ENCODE measurements at regions not wholly inside any gene's neighbourhood (a gene's known extent, or its start where the extent isn't known, plus 50 kb on each side); places are given as distances from the start of the nearest gene placed in this dataset.

DNA sequence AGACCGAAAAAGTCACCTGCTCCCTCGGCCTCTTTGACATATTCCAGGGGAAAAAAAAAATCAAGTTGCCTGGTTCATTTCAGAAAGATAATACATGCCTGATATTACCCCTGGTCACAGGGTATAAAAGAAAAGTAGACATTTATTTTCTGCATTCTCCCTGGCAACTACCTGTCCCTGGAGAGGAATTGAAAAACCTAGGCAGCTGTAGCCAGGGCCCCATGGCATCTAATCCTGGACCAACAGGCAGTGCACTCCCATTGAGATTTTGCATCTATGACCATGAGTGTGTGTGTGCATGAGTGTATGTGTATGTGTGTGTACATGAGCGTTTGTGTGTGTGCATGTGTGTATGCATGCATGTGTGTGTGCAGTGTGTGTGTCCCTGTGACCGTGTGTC is 338.2 kb upstream of the PFKP start:
- DNase-seq (ENCODE audit: low spot score in 2 of 2): no peak
- Histone ChIP-seq H3K27me3 (peaks cover 0 to 11% of the 10 kb centered on the region in 2 donors), H3K4me1 (no peaks in the 10 kb centered on the region), H3K9me3 (peaks cover 0 to 6% of the 10 kb centered on the region in 2 donors), H3K27ac (no peak overlapping the region), H3K36me3 (no peaks in the 10 kb centered on the region), H3K4me3 (no peak overlapping the region)
- intact Hi-C loops (cut with DNase I; ENCODE audit: low total_unique reads): no loop called here
- TF ChIP-seq POLR2AphosphoS5 (IDR thresholded peaks at IDR 0.05): no peak
- TF ChIP-seq, protein P1, sequence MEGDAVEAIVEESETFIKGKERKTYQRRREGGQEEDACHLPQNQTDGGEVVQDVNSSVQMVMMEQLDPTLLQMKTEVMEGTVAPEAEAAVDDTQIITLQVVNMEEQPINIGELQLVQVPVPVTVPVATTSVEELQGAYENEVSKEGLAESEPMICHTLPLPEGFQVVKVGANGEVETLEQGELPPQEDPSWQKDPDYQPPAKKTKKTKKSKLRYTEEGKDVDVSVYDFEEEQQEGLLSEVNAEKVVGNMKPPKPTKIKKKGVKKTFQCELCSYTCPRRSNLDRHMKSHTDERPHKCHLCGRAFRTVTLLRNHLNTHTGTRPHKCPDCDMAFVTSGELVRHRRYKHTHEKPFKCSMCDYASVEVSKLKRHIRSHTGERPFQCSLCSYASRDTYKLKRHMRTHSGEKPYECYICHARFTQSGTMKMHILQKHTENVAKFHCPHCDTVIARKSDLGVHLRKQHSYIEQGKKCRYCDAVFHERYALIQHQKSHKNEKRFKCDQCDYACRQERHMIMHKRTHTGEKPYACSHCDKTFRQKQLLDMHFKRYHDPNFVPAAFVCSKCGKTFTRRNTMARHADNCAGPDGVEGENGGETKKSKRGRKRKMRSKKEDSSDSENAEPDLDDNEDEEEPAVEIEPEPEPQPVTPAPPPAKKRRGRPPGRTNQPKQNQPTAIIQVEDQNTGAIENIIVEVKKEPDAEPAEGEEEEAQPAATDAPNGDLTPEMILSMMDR (IDR thresholded peaks at IDR 0.05): no peak
- no peak for TF ChIP-seq POLR2A (IDR thresholded peaks at IDR 0.05)

DNA sequence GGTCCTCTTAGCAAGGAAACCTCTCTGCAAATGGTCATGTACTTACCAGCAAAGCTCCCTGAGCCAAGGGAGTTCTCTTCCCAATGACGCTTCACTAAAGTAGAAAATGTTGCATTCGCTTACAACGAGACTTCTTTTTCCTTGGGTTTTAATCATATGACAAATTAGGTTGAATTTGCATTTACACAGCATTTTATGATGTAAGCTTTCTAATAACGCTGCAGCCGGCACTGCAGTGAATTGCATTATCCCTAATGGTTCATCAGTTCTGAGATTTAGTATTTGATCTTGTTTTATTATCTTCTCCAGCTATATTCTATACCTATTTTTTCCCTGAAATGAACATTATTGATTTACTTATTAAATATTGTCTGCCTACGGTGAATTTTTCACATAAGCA is 339.3 kb upstream of the PFKP start:
- DNase-seq (ENCODE audit: low spot score in 2 of 2): no peak
- H3K4me1 ChIP-seq: no peaks in the 10 kb centered on the region
- H3K27me3 ChIP-seq: peaks cover 0 to 9% of the 10 kb centered on the region in 2 donors
- intact Hi-C loops (cut with DNase I; ENCODE audit: low total_unique reads): no loop called here
- no peak overlapping the region for H3K27ac ChIP-seq
- no peak overlapping the region for H3K4me3 ChIP-seq
- no peaks in the 10 kb centered on the region for H3K36me3 ChIP-seq
- H3K9me3 ChIP-seq: peaks cover 0 to 6% of the 10 kb centered on the region in 2 donors
- TF ChIP-seq POLR2A (IDR thresholded peaks at IDR 0.05) (no peak), POLR2AphosphoS5 (IDR thresholded peaks at IDR 0.05) (no peak)
- TF ChIP-seq, protein P1 (IDR thresholded peaks at IDR 0.05): no peak

DNA sequence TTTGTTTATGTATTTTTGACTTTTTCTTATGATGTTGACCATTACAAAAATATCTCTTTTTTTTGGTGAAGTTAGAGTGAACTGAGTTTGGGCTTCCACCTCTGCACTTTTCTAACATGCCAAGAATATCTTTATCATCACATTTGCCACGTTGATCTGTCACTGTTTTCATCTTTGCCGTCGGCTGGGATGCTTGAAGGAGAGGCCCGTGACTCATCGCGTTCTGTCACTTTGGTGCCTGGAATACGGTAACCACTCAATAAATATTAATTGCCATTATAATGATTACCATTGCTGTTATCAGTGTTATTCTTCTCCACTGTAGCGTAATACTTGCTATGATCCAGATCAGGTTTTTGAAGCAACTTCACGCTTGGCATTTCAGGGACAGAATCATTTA is 350.8 kb upstream of the PFKP start:
- no peak overlapping the region for H3K27ac ChIP-seq
- no peak overlapping the region for H3K4me3 ChIP-seq
- H3K36me3 ChIP-seq: no peaks in the 10 kb centered on the region
- no peaks in the 10 kb centered on the region for H3K9me3 ChIP-seq
- no peaks in the 10 kb centered on the region for H3K4me1 ChIP-seq
- intact Hi-C loops (cut with DNase I; ENCODE audit: low total_unique reads): no loop called here
- no peak for DNase-seq (ENCODE audit: low spot score in 2 of 2)
- H3K27me3 ChIP-seq: peaks cover 0 to 11% of the 10 kb centered on the region in 2 donors
- TF ChIP-seq, protein P1 (IDR thresholded peaks at IDR 0.05): no peak

DNA sequence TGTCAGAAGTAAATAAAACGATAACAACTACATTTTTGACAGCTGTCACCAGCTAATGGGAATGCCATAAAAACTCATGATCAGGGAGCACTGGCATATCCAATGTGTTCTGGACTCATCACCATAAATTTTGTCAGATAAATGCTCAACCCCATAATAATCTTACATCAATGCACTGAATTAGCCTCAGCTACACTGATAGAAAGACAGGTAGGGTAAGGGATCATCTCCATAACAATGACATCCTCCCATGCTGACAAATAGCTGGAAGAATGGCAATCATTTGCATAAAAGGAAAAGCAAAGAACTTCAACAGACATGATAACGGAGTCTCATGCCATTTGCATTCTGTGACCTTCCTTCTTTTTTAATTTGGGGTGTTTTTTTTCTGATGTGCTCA is 352.8 kb upstream of the PFKP start:
- no peaks in the 10 kb centered on the region for H3K36me3 ChIP-seq
- peaks cover 0 to 13% of the 10 kb centered on the region in 2 donors for H3K9me3 ChIP-seq
- H3K27ac ChIP-seq: no peak overlapping the region
- TF ChIP-seq POLR2AphosphoS5 (IDR thresholded peaks at IDR 0.05) (no peak), POLR2A (IDR thresholded peaks at IDR 0.05) (no peak)
- TF ChIP-seq, protein P1 (IDR thresholded peaks at IDR 0.05): no peak
- intact Hi-C loops (cut with DNase I; ENCODE audit: low total_unique reads): no loop called here
- H3K4me3 ChIP-seq: no peak overlapping the region
- no peak for DNase-seq (ENCODE audit: low spot score in 2 of 2)
- H3K4me1 ChIP-seq: no peaks in the 10 kb centered on the region
- H3K27me3 ChIP-seq: peaks cover 0 to 11% of the 10 kb centered on the region in 2 donors

DNA sequence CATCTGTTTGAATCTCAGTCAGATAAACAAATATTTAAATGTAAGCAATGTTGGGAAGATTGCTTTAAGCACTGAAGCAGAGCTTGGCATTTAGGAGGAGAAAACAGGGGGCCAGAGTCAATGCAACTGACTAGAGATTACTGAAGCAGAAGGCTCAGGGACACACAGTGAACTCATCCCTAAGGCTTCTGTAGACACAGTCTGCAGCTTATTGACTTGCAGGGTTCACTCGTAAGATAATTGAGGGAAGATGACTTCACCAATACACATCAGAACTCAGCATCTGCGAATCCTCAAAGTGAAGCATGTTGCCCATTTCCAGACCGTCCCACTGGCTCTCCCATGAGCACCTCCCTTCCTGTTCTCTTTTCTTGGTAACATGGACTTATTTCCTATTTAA is 363.4 kb upstream of the PFKP start:
- TF ChIP-seq POLR2AphosphoS5 (IDR thresholded peaks at IDR 0.05): no peak
- peaks cover 0 to 5% of the 10 kb centered on the region in 2 donors for H3K9me3 ChIP-seq
- DNase-seq (ENCODE audit: low spot score in 2 of 2): no peak
- H3K36me3 ChIP-seq: no peaks in the 10 kb centered on the region
- H3K27ac ChIP-seq: no peak overlapping the region
- intact Hi-C loops (cut with DNase I; ENCODE audit: low total_unique reads): no loop called here
- no peaks in the 10 kb centered on the region for H3K4me1 ChIP-seq
- H3K4me3 ChIP-seq: no peak overlapping the region
- no peaks in the 10 kb centered on the region for H3K27me3 ChIP-seq

DNA sequence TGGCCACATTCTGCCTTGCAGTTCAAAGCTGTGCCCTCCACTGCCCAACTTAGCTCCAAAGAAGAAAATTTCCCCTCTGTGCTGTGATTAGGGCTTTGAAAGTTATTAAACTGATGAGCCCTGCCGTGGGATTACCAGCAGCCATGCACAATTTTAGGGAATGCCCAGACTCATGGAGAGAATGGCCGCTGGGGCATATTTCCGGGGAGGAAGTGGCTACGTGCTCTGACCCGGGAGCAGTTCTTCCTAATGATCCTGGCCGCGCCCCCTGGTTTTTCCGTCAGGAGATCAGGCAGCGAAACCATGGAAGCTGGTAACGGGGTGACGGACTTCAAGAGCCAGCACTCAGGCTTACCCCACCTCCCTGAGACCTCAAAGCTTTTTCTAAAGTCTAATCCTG is 365.5 kb upstream of the PFKP start:
- intact Hi-C loops (cut with DNase I; ENCODE audit: low total_unique reads): no loop called here
- no peak overlapping the region for H3K4me3 ChIP-seq
- H3K27ac ChIP-seq: no peak overlapping the region
- no peak for DNase-seq (ENCODE audit: low spot score in 2 of 2)
- no peaks in the 10 kb centered on the region for H3K9me3 ChIP-seq
- H3K36me3 ChIP-seq: no peaks in the 10 kb centered on the region
- TF ChIP-seq POLR2A (IDR thresholded peaks at IDR 0.05): no peak
- TF ChIP-seq, protein P1 (IDR thresholded peaks at IDR 0.05): no peak
- no peak for TF ChIP-seq POLR2AphosphoS5 (IDR thresholded peaks at IDR 0.05)
- no peaks in the 10 kb centered on the region for H3K4me1 ChIP-seq
- H3K27me3 ChIP-seq: no peaks in the 10 kb centered on the region
